IPS DF 19.7 (cell line): ENCODE measurements at regions not wholly inside any gene's neighbourhood (a gene's known extent, or its start where the extent isn't known, plus 50 kb on each side); places are given as distances from the start of the nearest gene placed in this dataset.
"Not testable (repeated sequence)": the region's sequence is repeated elsewhere in the genome, so short reads cannot be mapped to it uniquely, and the experiment has no call there.

Source experiments
- DNase-seq: peaks from one replicate; pipeline ENCODE4 v3.0.0-alpha.2; 2013; ENCODE audit warnings: low read depth, low spot score

GRCh38 chr15:54841701-54842305, 354.9 kb downstream of the RSL24D1 start:
- DNase-seq: no peak

- DNase-seq: peak; percentile 78
Measured at GRCh38 chr15:54840621-54841398, 355.9 kb downstream of the RSL24D1 start.

- DNase-seq: no peak
Measured at GRCh38 chr15:54839379-54839778, 357.4 kb downstream of the RSL24D1 start.

DNA sequence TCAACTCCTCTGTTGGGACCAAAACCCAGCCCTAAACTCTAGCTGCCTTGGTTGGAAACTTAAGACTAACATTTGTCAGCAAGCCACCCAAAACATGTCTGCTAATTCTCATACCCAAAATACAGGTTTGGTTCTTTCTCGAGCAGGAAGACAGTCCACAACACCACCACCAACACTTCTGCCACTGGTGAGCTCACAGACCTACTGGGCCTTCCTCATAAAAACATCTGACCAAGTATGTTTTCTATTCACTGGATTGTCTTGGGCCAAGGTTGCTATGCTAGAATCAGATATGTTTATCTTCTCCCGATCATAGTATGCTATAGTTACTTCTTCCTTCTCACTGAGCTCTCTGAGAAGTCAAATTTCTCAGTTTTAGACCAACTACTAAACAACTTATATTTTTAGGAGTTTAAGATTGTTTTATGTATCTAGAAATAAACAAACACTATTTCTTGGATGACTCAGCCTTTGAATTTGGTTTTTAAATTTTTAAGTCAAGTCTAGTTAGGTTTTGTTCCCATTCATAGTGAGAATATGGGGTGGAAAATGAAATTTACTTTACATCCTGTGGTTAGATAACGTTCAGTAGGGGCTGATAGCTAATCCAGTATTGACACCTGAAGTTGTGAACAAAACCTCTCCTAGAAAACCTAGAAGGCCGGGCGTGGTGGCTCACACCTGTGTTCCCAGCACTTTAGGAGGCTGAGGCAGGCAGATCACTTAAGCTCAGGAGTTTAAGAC, 360.5 kb downstream of the RSL24D1 start:
- DNase-seq: no peak

GRCh38 chr15:54829821-54830220, 366.9 kb downstream of the RSL24D1 start:
- DNase-seq: no peak

GRCh38 chr15:54820811-54821210, 375.9 kb downstream of the RSL24D1 start:
- DNase-seq: no peak

GRCh38 chr15:54820098-54820497, 376.6 kb downstream of the RSL24D1 start:
- DNase-seq: no peak

DNA sequence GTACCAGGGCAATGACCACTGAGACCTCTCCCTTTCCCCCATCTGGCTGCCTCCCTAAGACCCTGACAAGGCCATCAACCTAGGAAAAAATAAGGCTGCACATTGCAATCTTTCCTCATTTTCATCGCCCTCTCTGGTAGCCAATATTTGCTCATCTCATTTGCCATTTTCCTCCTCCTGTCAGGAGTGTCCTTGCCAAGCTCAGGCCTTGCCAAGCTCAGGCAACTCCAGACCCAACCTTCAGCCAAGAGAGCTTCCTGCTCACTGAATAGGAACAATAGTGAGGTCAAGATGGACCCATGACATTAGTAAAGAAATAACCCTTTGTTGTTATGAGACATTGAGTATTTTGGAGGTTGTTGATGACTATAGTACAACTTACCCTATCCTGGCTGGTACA, 380.3 kb downstream of the RSL24D1 start:
- DNase-seq: no peak

DNA sequence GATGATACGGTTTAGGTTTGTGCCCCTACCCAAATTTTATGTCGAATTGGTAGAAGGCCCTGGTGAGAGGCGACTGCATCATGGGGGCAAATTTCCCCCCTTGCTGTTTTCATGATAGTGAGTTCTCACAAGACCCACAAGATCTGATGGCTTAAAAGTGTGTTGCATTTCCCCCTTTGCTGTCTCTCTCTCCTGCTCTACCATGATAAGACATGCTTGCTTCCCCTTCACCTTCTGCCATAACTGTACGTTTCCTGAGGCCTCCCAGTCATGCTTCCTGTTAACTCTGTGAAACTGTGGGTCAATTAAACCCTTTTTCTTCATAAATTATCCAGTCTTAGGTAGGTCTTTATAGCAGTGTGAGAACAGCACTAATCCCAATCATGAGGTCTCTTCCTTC, 381.2 kb downstream of the RSL24D1 start:
- DNase-seq: no peak

GRCh38 chr15:54812383-54812782, 384.4 kb downstream of the RSL24D1 start:
- no peak for DNase-seq

- DNase-seq: no peak
Measured at GRCh38 chr15:54810496-54810895, 386.2 kb downstream of the RSL24D1 start.

- DNase-seq: no peak
Measured at GRCh38 chr15:54810031-54810430, 386.7 kb downstream of the RSL24D1 start.

- DNase-seq: no peak
Measured at GRCh38 chr15:54808321-54808720, 388.4 kb downstream of the RSL24D1 start.

DNA sequence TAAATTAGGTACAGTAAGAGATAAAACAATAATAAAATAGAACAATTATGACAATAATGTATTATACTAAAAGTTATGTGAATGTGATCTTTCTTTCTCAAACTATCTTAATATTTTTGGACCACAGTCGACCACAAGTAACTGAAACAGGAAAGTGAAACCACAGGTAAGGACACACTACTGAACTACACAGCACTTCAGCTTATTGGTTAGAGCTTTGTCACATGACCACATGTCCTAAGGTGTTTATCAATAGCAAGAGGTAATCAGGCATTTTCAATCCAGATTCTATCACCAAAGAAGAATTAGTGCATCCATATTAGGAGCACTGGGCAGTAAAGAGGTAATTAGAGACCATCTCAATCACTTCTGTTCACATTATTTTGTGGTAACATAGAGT, 392.8 kb downstream of the RSL24D1 start:
- DNase-seq: no peak

DNA sequence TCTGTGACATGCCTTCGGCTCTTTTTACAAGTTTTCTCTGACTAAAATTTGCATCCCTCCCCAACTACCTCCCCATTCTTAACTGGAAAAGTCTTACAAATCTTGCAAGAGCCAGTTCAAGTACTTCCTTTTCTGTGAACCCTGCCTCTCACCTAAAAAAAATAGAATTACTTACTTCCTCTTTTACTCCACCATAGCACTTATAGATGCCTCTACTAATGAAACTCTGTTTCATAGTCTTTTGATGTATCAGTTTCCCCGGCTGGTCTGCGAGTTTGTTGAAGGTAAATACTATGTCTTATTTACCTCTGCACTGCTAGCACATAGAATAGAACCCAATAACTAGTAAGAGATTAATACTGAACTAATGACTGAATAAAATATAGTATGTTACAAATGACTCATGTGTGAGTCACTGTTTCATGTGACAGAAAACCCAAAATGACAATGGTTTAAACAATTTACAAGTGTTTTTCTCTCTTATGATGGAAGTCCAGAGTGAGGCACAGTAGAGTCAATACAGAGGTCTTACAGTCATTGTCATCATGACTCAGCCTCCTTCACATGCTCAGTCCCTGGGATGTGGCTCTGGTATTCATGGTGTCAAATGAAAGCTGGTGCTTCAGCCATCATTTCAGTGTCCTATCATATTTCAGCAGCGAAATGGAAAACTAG, 393.5 kb downstream of the RSL24D1 start:
- DNase-seq: no peak

DNA sequence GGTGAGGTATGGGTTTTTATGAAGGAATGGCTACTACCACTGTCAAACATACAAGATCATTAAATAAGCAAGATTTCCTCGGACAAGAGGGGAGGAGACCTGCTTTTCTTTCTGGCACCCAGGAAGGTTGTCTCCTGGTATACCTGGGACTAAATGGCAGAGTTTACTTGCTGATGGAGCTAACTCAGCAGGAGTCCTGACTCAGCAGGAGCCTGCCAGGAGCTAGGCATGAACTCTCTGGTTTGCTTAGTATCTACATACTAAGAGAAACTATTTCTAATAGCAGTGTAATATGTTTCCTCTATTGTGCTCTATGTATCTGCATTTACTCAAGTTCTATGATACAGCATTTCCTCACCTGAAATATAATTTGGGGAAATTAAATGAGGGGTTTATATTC, 404.2 kb downstream of the RSL24D1 start:
- DNase-seq: no peak

DNA sequence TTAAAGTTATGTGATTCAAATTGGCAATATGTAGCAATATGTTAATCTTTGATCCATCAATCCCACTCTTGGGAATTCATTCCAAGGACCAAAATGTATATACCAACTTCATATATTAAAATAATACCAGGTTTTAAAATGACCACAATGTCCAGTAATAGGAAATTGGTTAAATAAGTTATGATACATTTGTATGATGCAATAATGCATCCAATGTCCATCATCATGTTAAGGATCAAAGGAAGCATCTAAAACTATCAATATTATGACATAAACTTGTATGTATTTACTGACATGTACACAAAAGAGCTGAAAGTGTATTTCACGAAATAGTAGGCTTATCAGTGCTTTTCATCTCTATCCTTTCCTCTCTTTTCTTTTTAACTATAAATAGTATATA, 406.0 kb downstream of the RSL24D1 start:
- DNase-seq: no peak

GRCh38 chr15:54789376-54789775, 407.4 kb downstream of the RSL24D1 start:
- no peak for DNase-seq

- DNase-seq: not testable (repeated sequence)
Measured at GRCh38 chr15:54781220-54781619, 415.5 kb downstream of the RSL24D1 start.

GRCh38 chr15:54779271-54779670, 417.5 kb downstream of the RSL24D1 start:
- no peak for DNase-seq

DNA sequence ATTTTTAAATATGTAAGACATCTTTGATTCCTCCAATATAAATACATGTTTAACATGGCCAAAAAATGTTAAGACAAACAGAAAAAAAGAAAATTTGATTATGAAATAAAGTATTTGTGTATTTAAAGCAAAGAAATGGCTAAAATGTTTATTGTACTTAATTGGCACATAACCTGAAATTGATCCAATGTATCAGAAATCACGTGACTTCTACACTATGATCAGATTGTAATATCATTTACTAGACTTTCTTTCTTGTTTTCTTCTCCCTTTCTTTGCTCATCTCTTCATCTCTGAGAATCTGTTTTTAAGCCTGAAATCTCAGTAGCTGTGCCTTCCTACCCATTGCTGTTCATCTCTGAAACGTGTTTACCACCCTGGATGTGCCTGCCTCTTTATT, 420.3 kb downstream of the RSL24D1 start:
- DNase-seq: no peak

- peak; percentile 50 for DNase-seq
Measured at GRCh38 chr15:54772663-54773062, 424.1 kb downstream of the RSL24D1 start.
